Left ventricle myocardium inferior (tissue), 1 donor: ENCODE measurements at regions not wholly inside any gene's neighbourhood (a gene's known extent, or its start where the extent isn't known, plus 50 kb on each side); places are given as distances from the start of the nearest gene placed in this dataset.

Source experiments
- DNase-seq: peaks from one replicate; pipeline ENCODE4 v3.0.0-alpha.2; 2020
- H3K27ac ChIP-seq: fragments of 200-600 bp; replicated peaks from 2 replicates; pipeline ENCODE4 v1.8.0; 2021
- H3K27me3 ChIP-seq: fragments of 200-600 bp; 2 replicates; pipeline ENCODE4 v1.8.0; 2021; ENCODE audit warnings: low read depth
- H3K36me3 ChIP-seq: fragments of 200-600 bp; 2 replicates; pipeline ENCODE4 v1.8.0; 2021
- H3K4me1 ChIP-seq: fragments of 200-600 bp; 2 replicates; pipeline ENCODE4 v1.8.0; 2021
- H3K4me3 ChIP-seq: fragments of 200-600 bp; 2 replicates; pipeline ENCODE4 v1.8.0; 2021; ENCODE audit warnings: mild to moderate bottlenecking, moderate library complexity
- H3K9me3 ChIP-seq: fragments of 200-600 bp; replicated peaks from 2 replicates; pipeline ENCODE4 v1.8.0; 2021
- CTCF ChIP-seq: fragments of 200-600 bp; IDR thresholded peaks from 2 replicates; pipeline ENCODE4 v1.8.0; 2021; ENCODE audit warnings: antibody characterized with exemption, mild to moderate bottlenecking, borderline replicate concordance
- intact Hi-C: fragments of 100-400 bp; cut with micrococcal nuclease; formaldehyde crosslinking; loops from one replicate; pipeline ENCODE4 v1.11.0; 2022
- donor health status: DM: no; HTN: yes; CAD: no; lungs with severe emphysema.

GRCh38 chr13:82925114-82925513, 957.2 kb downstream of the SLITRK1 start:
- H3K27ac ChIP-seq = no peak overlapping the region
- H3K36me3 ChIP-seq = no peaks in the 10 kb centered on the region
- H3K4me3 ChIP-seq = no peak overlapping the region
- no peak for DNase-seq
- no peaks in the 10 kb centered on the region for H3K4me1 ChIP-seq
- no peak for TF ChIP-seq CTCF
- H3K9me3 ChIP-seq = peaks cover 4% of the 10 kb centered on the region
- H3K27me3 ChIP-seq = no peaks in the 10 kb centered on the region
- intact Hi-C loops = no loop called here

- Histone ChIP-seq H3K9me3 (no peaks in the 10 kb centered on the region), H3K36me3 (no peaks in the 10 kb centered on the region), H3K4me3 (no peak overlapping the region), H3K4me1 (no peaks in the 10 kb centered on the region), H3K27ac (no peak overlapping the region), H3K27me3 (no peaks in the 10 kb centered on the region)
- intact Hi-C loops = no loop called here
- DNase-seq = no peak
- TF ChIP-seq CTCF = no peak
Observed at GRCh38 chr13:82917984-82918383, 964.3 kb downstream of the SLITRK1 start.

GRCh38 chr13:82912564-82912963, 969.7 kb downstream of the SLITRK1 start:
- TF ChIP-seq CTCF = no peak
- intact Hi-C loops = no loop called here
- no peaks in the 10 kb centered on the region for H3K4me1 ChIP-seq
- H3K27ac ChIP-seq = no peak overlapping the region
- no peaks in the 10 kb centered on the region for H3K27me3 ChIP-seq
- DNase-seq = no peak
- no peaks in the 10 kb centered on the region for H3K9me3 ChIP-seq
- H3K4me3 ChIP-seq = no peak overlapping the region
- no peaks in the 10 kb centered on the region for H3K36me3 ChIP-seq

- Histone ChIP-seq H3K9me3 (no peaks in the 10 kb centered on the region), H3K36me3 (no peaks in the 10 kb centered on the region)
- intact Hi-C loops = no loop called here
Observed at GRCh38 chr13:82905071-82905470, 977.2 kb downstream of the SLITRK1 start.

GRCh38 chr13:82900453-82900852, 981.8 kb downstream of the SLITRK1 start:
- no peak for TF ChIP-seq CTCF
- no peak for DNase-seq
- Histone ChIP-seq H3K4me1 (no peaks in the 10 kb centered on the region), H3K9me3 (peaks cover 6% of the 10 kb centered on the region), H3K27ac (no peak overlapping the region), H3K4me3 (no peak overlapping the region), H3K27me3 (no peaks in the 10 kb centered on the region), H3K36me3 (no peaks in the 10 kb centered on the region)
- intact Hi-C loops = no loop called here

More at GRCh38 chr13:82905071-82905470, 977.2 kb downstream of the SLITRK1 start:
- no peaks in the 10 kb centered on the region for H3K4me1 ChIP-seq
- H3K27me3 ChIP-seq = no peaks in the 10 kb centered on the region
- DNase-seq = no peak
- no peak for TF ChIP-seq CTCF
- H3K27ac ChIP-seq = no peak overlapping the region
- H3K4me3 ChIP-seq = no peak overlapping the region

GRCh38 chr13:82898586-82898985, 983.7 kb downstream of the SLITRK1 start:
- intact Hi-C loops = no loop called here
- Histone ChIP-seq H3K27me3 (no peaks in the 10 kb centered on the region), H3K9me3 (peaks cover 6% of the 10 kb centered on the region), H3K4me1 (no peaks in the 10 kb centered on the region), H3K27ac (no peak overlapping the region), H3K4me3 (no peak overlapping the region), H3K36me3 (no peaks in the 10 kb centered on the region)
- DNase-seq = no peak
- TF ChIP-seq CTCF = no peak
